ENCODE measurements at regions not wholly inside any gene's neighbourhood (a gene's known extent, or its start where the extent isn't known, plus 50 kb on each side); places are given as distances from the start of the nearest gene placed in this dataset.

GRCh38 chr18:47417807-47418206 is 166.3 kb upstream of the SKOR2 start:
- no peak for ATAC-seq
- no peak for FAIRE-seq
- TF ChIP-seq SREBF2 (IDR thresholded peaks at IDR 0.05) = no peak
- TF ChIP-seq USF2 (IDR thresholded peaks at IDR 0.05) = no peak
- TF ChIP-seq EHF (CRISPR knock-in tag; IDR thresholded peaks at IDR 0.05) = no peak
- TF ChIP-seq CHD2 (IDR thresholded peaks at IDR 0.05; ENCODE audit: low read length, partially characterized antibody) = no peak
- no peak for TF ChIP-seq ELK1 (IDR thresholded peaks at IDR 0.05; ENCODE audit: low read depth, low read length)
- no peak for TF ChIP-seq RAD21 (conservative IDR thresholded peaks at IDR 0.05 in 1 of 2, IDR thresholded peaks at IDR 0.05 in 1 of 2)
- TF ChIP-seq HMGXB4 (CRISPR knock-in tag; IDR thresholded peaks at IDR 0.05; ENCODE audit: borderline replicate concordance) = no peak
- no peak for TF ChIP-seq HES2 (IDR thresholded peaks at IDR 0.05)
- TF ChIP-seq ZFP36 (IDR thresholded peaks at IDR 0.05; ENCODE audit: borderline replicate concordance, partially characterized antibody) = no peak
- TF ChIP-seq REST (IDR thresholded peaks at IDR 0.05) = no peak
- no peak for TF ChIP-seq HOXB13 (CRISPR knock-in tag; IDR thresholded peaks at IDR 0.05; ENCODE audit: low read depth)
- no peak for TF ChIP-seq BCL3 (IDR thresholded peaks at IDR 0.05)
- TF ChIP-seq KDM1A (IDR thresholded peaks at IDR 0.05; ENCODE audit: low read depth) = no peak
- no peak for TF ChIP-seq RARB (CRISPR knock-in tag; IDR thresholded peaks at IDR 0.05)
- no peak for TF ChIP-seq CBX2 (IDR thresholded peaks at IDR 0.05; ENCODE audit: borderline replicate concordance, low read depth)
- TF ChIP-seq FOXS1 (CRISPR knock-in tag; IDR thresholded peaks at IDR 0.05) = no peak
- no peak for TF ChIP-seq RFX5 (IDR thresholded peaks at IDR 0.05)
- no peak for TF ChIP-seq ZC3H11A (IDR thresholded peaks at IDR 0.05)
- no peak for TF ChIP-seq NFE2L2 (conservative IDR thresholded peaks at IDR 0.05; ENCODE audit: low read length)
- no peak overlapping the region for H3K4me3 ChIP-seq
- CTCF ChIA-PET = no interaction called here
- POLR2A ChIA-PET = no interaction called here
- H3K4me1 ChIP-seq = no peaks in the 10 kb centered on the region
- H3K27ac ChIP-seq = no peak overlapping the region
- 0% methylated on average over 1 of the region's 2 CpGs for WGBS (ENCODE audit: missing lambda C conversion rate)
- no peak overlapping the region for H3K4me2 ChIP-seq
- H3K9me3 ChIP-seq = no peaks in the 10 kb centered on the region
- DNase-seq (ENCODE audit: low read depth in 1 of 2, low spot score in 1 of 2) = no peak

Measured in A549 (cell line).